Progenitor cell of endocrine pancreas (in vitro differentiated cells): ENCODE measurements at regions not wholly inside any gene's neighbourhood (a gene's known extent, or its start where the extent isn't known, plus 50 kb on each side); places are given as distances from the start of the nearest gene placed in this dataset.

Experiments
- DNase-seq: peaks from one replicate; pipeline ENCODE4 v3.0.0; 2021; ENCODE audit warnings: low spot score; ENCODE audit not compliant: unreplicated experiment
- H3K27ac Mint-ChIP-seq: 2 replicates; pipeline ENCODE4 v1.8.0; 2021; ENCODE audit warnings: mild to moderate bottlenecking, moderate library complexity, mixed read lengths
- H3K27me3 Mint-ChIP-seq: 2 replicates; pipeline ENCODE4 v1.8.0; 2021; ENCODE audit warnings: mixed read lengths
- H3K36me3 Mint-ChIP-seq: 2 replicates; pipeline ENCODE4 v1.8.0; 2022; ENCODE audit warnings: mixed read lengths; ENCODE audit not compliant: insufficient read depth
- H3K4me1 Mint-ChIP-seq: 2 replicates; pipeline ENCODE4 v1.8.0; 2021; ENCODE audit warnings: low read depth, mixed read lengths
- H3K4me3 Mint-ChIP-seq: 2 replicates; pipeline ENCODE4 v1.8.0; 2021; ENCODE audit warnings: low read depth, mild to moderate bottlenecking, moderate library complexity, mixed read lengths
- H3K9me3 Mint-ChIP-seq: 2 replicates; pipeline ENCODE4 v1.8.0; 2021; ENCODE audit warnings: low read depth, mixed read lengths
- CTCF ChIP-seq: fragments of 200-600 bp; sonication (generic); IDR thresholded peaks from one replicate; pipeline ENCODE4 v1.5.0; 2021; ENCODE audit warnings: antibody characterized with exemption, mild to moderate bottlenecking; ENCODE audit not compliant: unreplicated experiment

GRCh38 chr1:4121293-4121684, 221.2 kb upstream of the C1orf174 start:
- no peaks in the 10 kb centered on the region for H3K9me3 Mint-ChIP-seq
- H3K36me3 Mint-ChIP-seq, result no peaks in the 10 kb centered on the region
- H3K4me1 Mint-ChIP-seq, result no peaks in the 10 kb centered on the region
- no peak for TF ChIP-seq CTCF
- no peak overlapping the region for H3K4me3 Mint-ChIP-seq
- no peak for DNase-seq
- peaks cover 27% of the 10 kb centered on the region for H3K27me3 Mint-ChIP-seq
- H3K27ac Mint-ChIP-seq, result no peak overlapping the region

- H3K27ac Mint-ChIP-seq, result no peak overlapping the region
- H3K27me3 Mint-ChIP-seq, result peaks cover 27% of the 10 kb centered on the region
- TF ChIP-seq CTCF, result no peak
- DNase-seq, result no peak
- no peaks in the 10 kb centered on the region for H3K9me3 Mint-ChIP-seq
- H3K36me3 Mint-ChIP-seq, result no peaks in the 10 kb centered on the region
- H3K4me3 Mint-ChIP-seq, result no peak overlapping the region
- no peaks in the 10 kb centered on the region for H3K4me1 Mint-ChIP-seq
Observed at GRCh38 chr1:4121834-4122512, 221.9 kb upstream of the C1orf174 start.

GRCh38 chr1:4122513-4123160, 222.6 kb upstream of the C1orf174 start:
- H3K36me3 Mint-ChIP-seq, result no peaks in the 10 kb centered on the region

GRCh38 chr1:4124631-4125145, 224.6 kb upstream of the C1orf174 start:
- DNase-seq, result no peak
- no peak overlapping the region for H3K4me3 Mint-ChIP-seq
- H3K27ac Mint-ChIP-seq, result no peak overlapping the region
- H3K4me1 Mint-ChIP-seq, result no peaks in the 10 kb centered on the region
- TF ChIP-seq CTCF, result no peak
- H3K27me3 Mint-ChIP-seq, result peaks cover 27% of the 10 kb centered on the region
- H3K9me3 Mint-ChIP-seq, result no peaks in the 10 kb centered on the region
- H3K36me3 Mint-ChIP-seq, result no peaks in the 10 kb centered on the region

More at GRCh38 chr1:4122513-4123160, 222.6 kb upstream of the C1orf174 start:
- H3K4me1 Mint-ChIP-seq, result no peaks in the 10 kb centered on the region
- no peak overlapping the region for H3K4me3 Mint-ChIP-seq
- no peak overlapping the region for H3K27ac Mint-ChIP-seq
- no peak for TF ChIP-seq CTCF
- peaks cover 31% of the 10 kb centered on the region for H3K27me3 Mint-ChIP-seq
- no peak for DNase-seq
- no peaks in the 10 kb centered on the region for H3K9me3 Mint-ChIP-seq

GRCh38 chr1:4126251-4126650, 226.2 kb upstream of the C1orf174 start:
- no peak for TF ChIP-seq CTCF
- H3K4me1 Mint-ChIP-seq, result no peaks in the 10 kb centered on the region
- H3K4me3 Mint-ChIP-seq, result no peak overlapping the region

More at GRCh38 chr1:4126251-4126650, 226.2 kb upstream of the C1orf174 start:
- no peak for DNase-seq
- peaks cover 19% of the 10 kb centered on the region for H3K27me3 Mint-ChIP-seq
- no peaks in the 10 kb centered on the region for H3K9me3 Mint-ChIP-seq
- no peaks in the 10 kb centered on the region for H3K36me3 Mint-ChIP-seq
- no peak overlapping the region for H3K27ac Mint-ChIP-seq
